ENCODE measurements at regions not wholly inside any gene's neighbourhood (a gene's known extent, or its start where the extent isn't known, plus 50 kb on each side); places are given as distances from the start of the nearest gene placed in this dataset.

DNA sequence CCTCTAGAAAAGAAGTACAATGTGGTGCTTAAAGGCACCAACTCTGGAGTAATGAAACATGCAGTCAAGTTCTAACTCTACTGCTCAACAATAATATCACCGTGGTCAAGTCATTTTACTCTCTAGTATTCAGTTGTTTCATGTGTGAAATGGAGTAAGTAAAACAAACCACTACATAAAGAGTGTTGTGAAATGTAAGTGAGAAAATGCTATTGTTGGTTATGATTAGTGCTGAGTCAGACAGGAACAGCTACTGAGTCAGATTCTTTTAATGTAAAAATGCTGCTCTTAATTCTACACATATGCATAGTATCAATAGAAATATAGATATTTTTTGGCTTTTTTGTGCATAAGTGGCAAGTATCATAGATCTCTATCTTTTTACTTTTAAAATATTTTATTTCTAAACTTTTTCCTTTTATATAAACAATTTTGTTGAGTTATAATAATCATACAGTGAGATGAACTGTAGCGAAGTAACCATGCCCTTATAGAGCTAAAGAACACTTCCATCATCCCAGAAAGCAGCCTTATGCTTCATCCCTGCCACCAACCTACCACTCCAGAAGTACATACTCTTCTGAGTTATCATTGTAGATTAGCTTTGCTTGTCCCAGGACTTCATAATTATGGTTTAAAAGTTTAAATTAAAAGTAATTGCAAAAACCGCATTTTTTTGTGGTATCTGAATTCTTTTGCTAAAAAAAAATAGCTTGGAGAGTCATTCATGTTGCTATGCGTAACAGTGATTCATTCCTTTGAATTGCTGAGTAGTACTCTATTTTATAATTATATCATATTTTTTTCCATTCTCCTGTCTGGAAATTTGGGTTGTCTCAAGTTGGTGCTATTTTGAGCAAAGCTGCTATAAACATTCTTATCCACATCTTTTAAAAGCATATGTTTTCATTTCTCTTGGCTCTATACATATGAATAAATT lies 548.2 kb upstream of the CLINT1 start:
- H3K4me1 Mint-ChIP-seq: no peaks in the 10 kb centered on the region
- no peak overlapping the region for H3K4me3 Mint-ChIP-seq
- Histone ChIP-seq H3K27me3 (ENCODE audit: control insufficient read depth, insufficient read depth, low read length, poor library complexity, severe bottlenecking) (no peaks in the 10 kb centered on the region), H3K9ac (ENCODE audit: extremely low read depth, low read length, poor library complexity, severe bottlenecking) (no peak overlapping the region), H3K36me3 (ENCODE audit: control insufficient read depth, insufficient read depth, low read length) (no peaks in the 10 kb centered on the region), H3K9me3 (ENCODE audit: control insufficient read depth, low read length) (peaks cover 16% of the 10 kb centered on the region), H3K4me1 (ENCODE audit: control insufficient read depth, insufficient read depth, low read length) (no peaks in the 10 kb centered on the region), H3K27ac (ENCODE audit: low read depth, low read length) (no peak overlapping the region), H3K4me3 (ENCODE audit: low read length) (no peak overlapping the region)
- WGBS, 2 experiments (ENCODE audit: insufficient coverage in 1 of 2, insufficient read length in 1 of 2): 98 to 100% methylated on average over 1 to 2 of the region's 4 CpGs
- peaks cover 18% of the 10 kb centered on the region for H3K9me3 Mint-ChIP-seq
- no peaks in the 10 kb centered on the region for H3K36me3 Mint-ChIP-seq (ENCODE audit: low read depth)
- no peak overlapping the region for H3K27ac Mint-ChIP-seq
- TF ChIP-seq CTCF (conservative IDR thresholded peaks at IDR 0.05): no peak
- DNase-seq: no peak
- no peaks in the 10 kb centered on the region for H3K27me3 Mint-ChIP-seq (ENCODE audit: insufficient read depth)

- Histone ChIP-seq H3K27me3 (ENCODE audit: control insufficient read depth, insufficient read depth, low read length, poor library complexity, severe bottlenecking) (no peaks in the 10 kb centered on the region), H3K27ac (ENCODE audit: low read depth, low read length) (no peak overlapping the region), H3K9ac (ENCODE audit: extremely low read depth, low read length, poor library complexity, severe bottlenecking) (no peak overlapping the region), H3K36me3 (ENCODE audit: control insufficient read depth, insufficient read depth, low read length) (no peaks in the 10 kb centered on the region), H3K4me3 (ENCODE audit: low read length) (no peak overlapping the region), H3K4me1 (ENCODE audit: control insufficient read depth, insufficient read depth, low read length) (no peaks in the 10 kb centered on the region), H3K9me3 (ENCODE audit: control insufficient read depth, low read length) (peaks cover 6% of the 10 kb centered on the region)
- DNase-seq: no peak
- no peaks in the 10 kb centered on the region for H3K27me3 Mint-ChIP-seq (ENCODE audit: insufficient read depth)
- H3K27ac Mint-ChIP-seq: no peak overlapping the region
- H3K4me1 Mint-ChIP-seq: peaks cover 4% of the 10 kb centered on the region
- peaks cover 8% of the 10 kb centered on the region for H3K9me3 Mint-ChIP-seq
- no peak overlapping the region for H3K4me3 Mint-ChIP-seq
- no peak for TF ChIP-seq CTCF (conservative IDR thresholded peaks at IDR 0.05)
- WGBS, 2 experiments (ENCODE audit: insufficient coverage in 1 of 2, insufficient read length in 1 of 2): 77 to 80% methylated on average over 6 of the region's 6 CpGs
- H3K36me3 Mint-ChIP-seq (ENCODE audit: low read depth): no peaks in the 10 kb centered on the region
Observed at GRCh38 chr5:158398360-158399201, 539.6 kb upstream of the CLINT1 start.

DNA sequence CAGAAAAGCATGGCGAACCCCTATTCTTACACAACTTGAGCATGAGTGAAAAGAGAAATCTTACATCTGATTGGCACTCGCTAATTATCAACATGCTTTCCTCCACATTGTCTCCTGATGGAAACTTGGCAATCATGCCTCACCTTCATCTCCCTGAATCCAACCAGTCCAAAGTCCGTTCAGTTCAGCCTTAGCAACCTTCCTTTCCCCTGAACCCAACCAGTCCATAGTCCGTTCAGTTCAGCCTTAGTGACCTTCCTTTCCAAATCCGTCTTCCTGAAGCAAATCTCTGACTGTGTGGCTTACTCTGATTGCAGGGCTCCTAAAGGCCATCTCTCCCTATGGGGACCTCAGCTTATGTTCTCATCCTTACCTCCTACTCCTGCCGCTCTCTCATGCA lies 538.3 kb upstream of the CLINT1 start:
- H3K27me3 Mint-ChIP-seq (ENCODE audit: insufficient read depth): no peaks in the 10 kb centered on the region
- 82 to 93% methylated on average over 5 to 6 of the region's 6 CpGs for WGBS, 2 experiments (ENCODE audit: insufficient coverage in 1 of 2, insufficient read length in 1 of 2)
- TF ChIP-seq CTCF (conservative IDR thresholded peaks at IDR 0.05): no peak

More for the DNA sequence above, 538.3 kb upstream of the CLINT1 start:
- Mint-ChIP-seq H3K4me3 (no peak overlapping the region), H3K4me1 (peaks cover 4% of the 10 kb centered on the region), H3K36me3 (ENCODE audit: low read depth) (no peaks in the 10 kb centered on the region), H3K27ac (no peak overlapping the region), H3K9me3 (no peaks in the 10 kb centered on the region)
- no peaks in the 10 kb centered on the region for H3K36me3 ChIP-seq (ENCODE audit: control insufficient read depth, insufficient read depth, low read length)
- H3K9ac ChIP-seq (ENCODE audit: extremely low read depth, low read length, poor library complexity, severe bottlenecking): no peak overlapping the region
- no peak overlapping the region for H3K4me3 ChIP-seq (ENCODE audit: low read length)
- no peaks in the 10 kb centered on the region for H3K27me3 ChIP-seq (ENCODE audit: control insufficient read depth, insufficient read depth, low read length, poor library complexity, severe bottlenecking)
- H3K9me3 ChIP-seq (ENCODE audit: control insufficient read depth, low read length): no peaks in the 10 kb centered on the region
- no peaks in the 10 kb centered on the region for H3K4me1 ChIP-seq (ENCODE audit: control insufficient read depth, insufficient read depth, low read length)
- no peak overlapping the region for H3K27ac ChIP-seq (ENCODE audit: low read depth, low read length)
- no peak for DNase-seq

Data from endodermal cell (in vitro differentiated cells).